HG02678 (cell line): ENCODE measurements at regions not wholly inside any gene's neighbourhood (a gene's known extent, or its start where the extent isn't known, plus 50 kb on each side); places are given as distances from the start of the nearest gene placed in this dataset.
A peak's percentile ranks its signal among the peaks of the same experiment; 100 is the strongest.
"Not testable (repeated sequence)": the region's sequence is repeated elsewhere in the genome, so short reads cannot be mapped to it uniquely, and the experiment has no call there.

Experiments used
- ATAC-seq: cut with Tn5 transposase; IDR thresholded peaks from one replicate; pipeline ENCODE4 v1.9.1; 2021; ENCODE audit warnings: mild to moderate bottlenecking, moderate library complexity; ENCODE audit not compliant: unreplicated experiment

DNA sequence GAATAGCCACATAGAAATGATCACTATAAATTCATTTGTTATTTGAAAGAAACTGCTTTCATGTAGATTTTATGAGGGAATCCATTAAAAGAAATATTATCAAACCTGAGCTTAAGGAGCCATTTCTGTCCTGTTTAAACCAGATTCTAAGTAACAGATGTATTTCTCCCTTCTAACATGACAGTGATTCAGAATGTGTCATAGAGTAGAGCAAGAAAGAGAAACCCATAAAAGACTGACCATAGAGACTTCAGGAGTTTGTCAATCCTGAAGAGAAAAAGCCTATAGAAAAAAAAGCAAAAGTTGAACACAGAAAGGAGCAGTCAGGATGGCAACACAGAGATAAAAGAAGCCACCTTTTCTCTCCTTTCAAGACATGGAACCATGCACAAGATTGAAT lies 390.6 kb downstream of the PRIM2 start:
- not testable (repeated sequence) for ATAC-seq

DNA sequence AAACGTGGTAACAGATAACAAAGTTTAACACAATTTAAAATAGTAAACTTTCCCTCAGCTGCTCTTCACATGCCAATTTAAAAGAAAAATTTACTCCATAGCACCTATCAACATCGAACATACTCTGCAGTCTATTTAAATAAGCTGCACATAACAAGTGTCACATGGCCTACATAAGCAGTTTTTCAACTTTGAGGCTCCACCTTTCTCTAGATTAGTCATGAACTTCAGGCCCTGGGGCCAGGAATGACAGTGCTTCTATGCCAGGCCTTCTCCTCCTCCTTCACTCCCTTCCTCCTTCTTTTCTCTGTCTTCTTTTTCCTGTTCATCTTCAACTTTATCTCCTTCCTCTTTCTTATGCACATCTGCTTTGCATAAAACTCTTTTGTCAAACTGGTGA lies 405.1 kb downstream of the PRIM2 start:
- not testable (repeated sequence) for ATAC-seq

DNA sequence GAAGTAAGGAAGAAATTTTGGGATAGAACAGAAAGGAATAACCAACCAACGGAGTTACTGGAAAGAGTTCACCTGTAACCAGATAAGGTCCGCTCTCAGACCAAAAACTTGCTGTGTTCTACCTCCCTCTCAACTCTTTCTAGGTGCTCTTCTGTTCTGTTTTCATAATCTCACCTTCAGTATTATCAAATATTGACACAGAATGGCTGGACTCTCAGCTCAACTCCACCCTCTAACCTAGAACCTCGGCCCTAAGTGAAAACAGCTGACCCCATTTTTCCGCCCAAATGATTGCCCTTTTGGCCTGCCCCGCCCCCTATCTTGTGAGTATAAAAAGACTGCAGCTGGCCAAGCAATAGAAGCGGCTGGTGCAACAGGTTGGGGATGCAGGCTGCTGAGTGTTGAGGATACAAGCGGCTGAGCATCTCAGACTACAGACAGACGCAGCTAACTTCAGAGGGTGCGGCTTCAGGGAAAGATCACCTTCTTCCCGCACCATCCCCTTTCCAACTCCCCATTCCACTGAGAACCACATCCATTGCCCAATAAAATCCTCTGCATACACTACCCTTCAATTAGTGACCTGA lies 406.5 kb downstream of the PRIM2 start:
- not testable (repeated sequence) for ATAC-seq

DNA sequence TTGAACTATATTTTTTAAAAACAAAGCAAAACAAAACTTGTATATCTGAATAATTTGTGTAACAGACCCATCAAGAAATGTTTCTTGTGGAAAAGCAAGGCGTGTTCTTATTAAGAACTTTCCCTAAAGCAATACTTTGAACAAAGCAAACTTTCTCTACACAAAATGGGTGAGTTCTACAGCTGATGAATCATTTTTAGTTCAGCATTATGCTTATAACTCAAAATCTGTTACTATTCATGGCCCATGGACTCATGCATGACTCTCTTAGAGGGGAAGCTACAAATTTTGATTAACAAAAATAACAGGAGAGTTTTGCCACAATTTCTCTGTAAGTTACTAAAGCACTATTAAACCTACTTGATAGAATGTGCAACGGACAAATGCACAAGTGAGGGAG lies 412.0 kb downstream of the PRIM2 start:
- not testable (repeated sequence) for ATAC-seq

DNA sequence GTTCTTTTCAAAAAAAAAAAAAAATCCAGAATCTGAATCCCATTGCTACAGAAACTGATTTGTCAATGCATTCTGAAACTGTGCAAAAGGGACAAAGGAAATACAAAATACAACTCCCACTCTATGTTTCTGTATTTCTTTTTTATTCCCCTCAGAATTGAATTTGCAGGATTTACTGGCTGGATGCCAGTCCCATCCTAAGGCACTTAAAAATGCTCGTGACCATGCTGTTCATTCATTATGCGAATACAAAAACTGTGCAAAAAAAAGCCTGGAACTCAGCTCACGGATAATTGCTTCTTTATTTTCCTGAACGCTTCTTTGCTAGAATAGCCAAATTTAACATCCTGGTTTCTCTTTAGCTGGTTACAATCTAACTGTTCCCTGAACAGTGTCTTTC lies 413.3 kb downstream of the PRIM2 start:
- ATAC-seq: not testable (repeated sequence)

DNA sequence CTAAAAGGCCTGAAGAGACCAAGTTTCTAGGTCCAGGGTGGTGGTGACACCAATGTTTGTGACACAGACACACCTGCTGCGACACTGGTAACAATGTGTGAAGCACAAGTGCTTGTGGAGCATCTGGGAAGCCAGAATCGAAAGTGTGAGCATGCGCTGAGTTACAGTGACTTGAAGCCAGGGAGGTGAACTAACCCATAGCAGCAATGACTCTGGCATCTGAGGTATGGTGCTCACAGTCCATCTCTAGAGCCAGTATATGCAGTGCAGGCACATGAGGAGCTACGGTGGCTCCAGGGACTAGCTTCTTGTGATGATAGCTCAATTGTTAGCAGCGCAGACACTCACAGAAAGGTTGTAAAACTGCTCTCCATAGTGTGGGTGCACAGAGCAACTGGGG lies 430.3 kb downstream of the PRIM2 start:
- not testable (repeated sequence) for ATAC-seq

DNA sequence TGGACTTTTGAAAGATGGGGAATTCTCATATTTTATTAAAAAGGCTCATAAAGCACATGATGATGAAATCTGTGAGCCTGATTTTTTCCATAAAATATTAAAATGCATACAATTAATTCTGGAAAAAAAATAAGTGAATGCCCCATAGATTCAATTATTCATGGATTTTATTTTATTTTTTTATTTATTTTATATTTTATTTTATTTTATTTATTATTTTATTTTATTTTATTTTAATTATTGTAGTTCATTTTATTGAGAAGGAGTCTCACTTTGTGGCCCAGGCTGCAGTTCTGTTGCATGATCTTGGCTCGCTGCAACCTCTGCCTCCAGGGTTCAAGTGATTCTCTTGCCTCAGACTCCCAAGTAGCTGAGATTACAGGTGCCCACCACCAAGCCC lies 442.4 kb downstream of the PRIM2 start:
- not testable (repeated sequence) for ATAC-seq

DNA sequence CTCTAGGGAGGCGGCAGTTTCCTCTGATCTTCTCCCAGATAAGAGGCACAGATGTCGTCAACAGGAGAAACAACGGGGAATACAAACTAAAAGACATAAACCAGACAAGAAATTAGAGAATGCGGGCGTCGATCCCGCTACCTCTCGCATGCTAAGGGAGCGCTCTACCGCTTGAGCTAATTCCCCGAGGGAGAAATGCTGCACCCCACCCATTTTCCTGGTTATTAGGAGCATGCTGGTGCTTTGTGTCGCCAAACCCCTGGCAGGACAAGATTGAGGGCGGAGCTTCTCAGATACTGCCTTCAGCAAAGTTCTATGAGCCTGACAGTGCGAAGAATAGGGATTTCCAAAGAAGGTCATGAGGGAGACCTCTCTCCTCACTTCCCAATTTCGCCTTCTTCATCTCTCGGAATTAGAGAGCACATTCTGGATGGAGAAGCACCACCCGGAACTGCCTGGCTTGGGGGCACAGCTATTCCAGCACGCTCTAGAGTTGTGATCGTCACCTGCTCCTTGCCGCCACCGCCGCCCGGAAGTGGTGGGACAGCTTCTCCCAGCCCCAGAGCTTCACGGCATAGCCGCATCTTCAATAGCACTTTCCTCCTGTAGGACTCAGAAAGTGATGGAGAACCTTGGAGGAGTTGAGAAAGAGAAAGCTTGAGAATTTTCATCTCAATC lies 475.4 kb downstream of the PRIM2 start:
- peak; percentile 74 for ATAC-seq

DNA sequence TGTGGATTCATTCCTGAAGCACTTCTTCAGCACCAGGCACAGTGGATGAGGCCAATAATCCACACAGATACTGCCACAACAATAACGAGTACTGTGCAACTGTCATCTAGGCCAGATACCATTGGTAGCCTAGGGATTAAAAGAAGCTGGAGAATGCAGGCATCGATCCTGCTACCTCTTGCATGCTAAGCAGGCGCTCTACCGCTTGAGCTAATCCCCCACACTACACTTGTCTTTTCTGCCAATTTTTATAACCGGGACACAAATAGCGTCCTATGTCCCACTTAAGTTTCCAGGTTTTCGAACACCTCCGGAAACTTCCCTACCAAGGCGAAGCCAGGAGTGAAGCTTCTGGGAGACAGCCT lies 475.9 kb downstream of the PRIM2 start:
- ATAC-seq: peak; percentile 10

DNA sequence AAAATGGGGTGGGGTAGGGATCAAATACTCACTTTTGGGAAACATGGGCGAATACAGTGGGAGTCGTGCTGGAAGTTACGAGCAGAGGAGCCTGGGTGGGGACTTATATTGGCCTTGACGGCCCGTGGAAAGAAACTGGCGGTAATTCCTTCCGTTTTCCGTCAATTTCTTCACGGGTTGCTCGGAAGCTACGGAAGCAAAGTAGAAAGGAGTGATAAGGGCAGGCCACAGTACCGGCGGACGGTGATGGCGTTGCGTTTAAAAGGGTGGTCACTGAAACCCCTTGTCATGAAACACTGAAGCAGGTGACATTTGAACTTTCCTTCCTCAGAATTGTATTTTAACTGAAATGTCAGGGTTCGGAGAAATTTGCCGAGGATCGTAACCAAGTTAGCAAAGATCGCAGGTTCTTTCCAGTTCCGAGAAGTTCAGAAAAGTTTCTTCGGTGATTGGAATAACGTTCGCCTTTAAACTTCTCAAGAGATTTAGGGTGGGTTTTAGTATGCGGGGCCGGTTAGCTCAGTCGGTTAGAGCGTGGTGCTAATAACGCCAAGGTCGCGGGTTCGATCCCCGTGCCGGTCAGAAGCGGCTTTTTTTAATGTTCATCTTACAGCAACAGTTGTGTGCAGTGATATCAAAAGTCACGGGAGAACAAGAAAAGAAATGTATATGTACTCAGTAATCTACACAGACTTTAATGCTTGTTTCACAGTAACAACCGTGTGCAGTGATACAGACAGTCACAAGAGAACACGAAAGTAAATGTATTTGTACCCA lies 482.5 kb downstream of the PRIM2 start:
- ATAC-seq: not testable (repeated sequence)

DNA sequence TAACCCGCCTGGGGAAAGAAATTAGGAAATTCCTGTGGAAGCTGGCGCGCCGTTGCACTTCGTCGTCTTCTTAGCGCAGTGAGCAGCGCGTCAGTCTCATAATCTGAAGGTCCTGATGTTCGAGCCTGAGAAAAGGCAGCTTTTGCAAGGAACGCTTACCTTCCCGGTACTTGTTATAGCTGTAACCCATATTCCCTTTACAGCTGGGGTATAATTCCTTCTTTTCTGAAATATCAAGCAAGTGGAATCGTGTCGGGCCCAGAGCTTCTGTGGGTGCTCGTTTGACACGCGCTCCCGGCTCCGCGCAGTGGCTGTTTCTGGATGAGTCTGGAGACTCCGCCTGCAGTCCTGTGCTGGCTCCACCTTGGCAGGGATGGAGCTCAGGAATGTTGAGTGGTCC lies 491.2 kb downstream of the PRIM2 start:
- ATAC-seq: not testable (repeated sequence)

DNA sequence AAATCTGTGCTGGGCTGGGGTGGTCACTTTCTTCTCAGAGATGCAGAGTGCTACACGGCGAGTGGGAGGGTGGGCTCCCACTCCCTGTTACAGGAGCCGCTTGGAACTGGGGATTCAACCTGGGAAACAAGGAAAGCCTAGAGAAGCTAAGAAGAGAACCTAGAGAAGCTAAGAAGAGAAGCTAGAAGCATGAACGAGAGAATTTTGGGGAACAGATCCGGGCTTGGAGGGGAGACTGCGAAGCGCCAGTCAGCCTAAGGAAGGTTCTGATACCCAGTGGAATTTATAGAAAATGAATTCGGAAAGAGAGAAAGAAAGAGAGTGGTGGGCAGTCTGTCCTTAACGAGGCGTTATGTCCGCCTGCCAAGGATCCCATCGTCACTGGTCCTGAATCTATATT lies 492.0 kb downstream of the PRIM2 start:
- ATAC-seq: not testable (repeated sequence)

DNA sequence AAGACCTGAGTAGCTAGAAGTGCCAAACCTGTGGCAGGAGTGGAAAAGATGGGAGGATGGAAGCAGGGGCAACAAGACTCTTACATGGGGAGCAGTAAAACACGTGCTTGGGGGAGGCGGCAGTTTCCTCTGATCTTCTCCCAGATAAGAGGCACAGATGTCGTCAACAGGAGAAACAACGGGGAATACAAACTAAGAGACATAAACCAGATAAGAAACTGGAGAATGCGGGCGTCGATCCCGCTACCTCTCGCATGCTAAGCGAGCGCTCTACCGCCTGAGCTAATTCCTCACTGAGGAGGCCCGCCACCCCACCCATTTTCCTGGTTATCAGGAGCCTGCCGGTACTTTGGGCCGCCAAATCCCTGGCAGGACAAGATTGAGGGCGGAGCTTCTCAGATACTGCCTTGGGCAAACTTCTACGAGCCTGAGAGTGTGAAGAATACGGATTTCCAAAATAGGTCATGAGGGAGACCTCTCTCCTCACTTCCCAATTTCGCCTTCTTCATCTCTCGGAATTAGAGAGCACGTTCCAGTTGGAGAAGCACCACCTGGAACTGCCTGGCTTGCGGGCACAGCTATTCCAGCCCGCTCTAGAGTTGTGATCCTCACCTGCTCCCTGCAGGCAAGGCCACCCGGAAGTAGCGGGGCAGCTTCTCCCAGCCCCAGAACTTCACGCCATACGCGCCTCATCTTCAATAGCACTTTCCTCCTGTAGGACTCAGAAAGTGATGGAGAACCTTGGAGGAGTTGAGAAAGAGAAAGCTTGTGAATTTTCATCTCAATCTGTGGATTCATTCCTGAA lies 496.0 kb downstream of the PRIM2 start:
- not testable (repeated sequence) for ATAC-seq

DNA sequence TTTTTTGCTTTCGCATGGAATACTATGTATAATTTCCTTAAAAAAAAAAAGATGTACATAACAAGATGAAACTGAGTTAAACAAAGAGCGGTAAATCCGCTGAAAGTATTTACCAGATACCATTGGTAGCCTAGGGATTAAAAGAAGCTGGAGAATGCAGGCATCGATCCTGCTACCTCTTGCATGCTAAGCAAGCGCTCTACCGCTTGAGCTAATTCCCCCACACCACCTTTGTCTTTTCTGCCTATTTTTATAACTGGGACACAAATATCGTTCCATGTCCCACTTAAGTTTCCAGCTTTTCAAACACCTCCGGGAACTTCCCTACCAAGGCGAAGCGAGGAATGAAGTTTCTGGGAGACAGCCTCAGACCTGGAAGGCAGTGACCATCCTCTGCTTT lies 498.4 kb downstream of the PRIM2 start:
- not testable (repeated sequence) for ATAC-seq

DNA sequence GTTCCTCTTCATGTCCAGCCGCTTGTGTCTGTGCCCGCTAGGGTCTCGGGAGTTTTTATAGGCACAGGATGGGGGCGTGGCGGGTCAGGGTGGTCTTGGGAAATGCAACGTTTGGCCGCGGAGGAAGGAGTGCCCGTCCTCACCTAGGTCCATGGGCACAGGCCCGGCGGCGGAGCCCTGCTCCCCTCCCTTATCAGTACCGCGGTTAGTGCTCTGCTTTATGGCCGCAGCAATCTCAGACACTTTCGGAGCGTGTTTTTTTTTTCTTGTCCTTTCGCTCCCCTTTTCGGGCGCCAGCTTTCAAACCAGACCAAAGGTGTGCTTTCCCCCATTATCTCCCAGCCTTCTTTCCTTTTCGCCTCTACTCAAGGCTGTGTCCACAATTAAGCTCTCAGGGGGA lies 503.9 kb downstream of the PRIM2 start:
- ATAC-seq: not testable (repeated sequence)

DNA sequence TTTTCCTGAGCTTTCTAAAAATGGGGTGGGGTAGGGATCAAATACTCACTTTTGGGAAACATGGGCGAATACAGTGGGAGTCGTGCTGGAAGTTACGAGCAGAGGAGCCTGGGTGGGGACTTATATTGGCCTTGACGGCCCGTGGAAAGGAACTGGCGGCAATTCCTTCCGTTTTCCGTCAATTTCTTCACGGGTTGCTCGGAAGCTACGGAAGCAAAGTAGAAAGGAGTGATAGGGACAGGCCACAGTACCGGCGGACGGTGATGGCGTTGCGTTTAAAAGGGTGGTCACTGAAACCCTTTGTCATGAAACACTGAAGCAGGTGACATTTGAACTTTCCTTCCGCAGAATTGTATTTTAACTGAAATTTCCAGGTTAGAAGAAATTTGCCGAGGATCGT lies 505.0 kb downstream of the PRIM2 start:
- not testable (repeated sequence) for ATAC-seq

DNA sequence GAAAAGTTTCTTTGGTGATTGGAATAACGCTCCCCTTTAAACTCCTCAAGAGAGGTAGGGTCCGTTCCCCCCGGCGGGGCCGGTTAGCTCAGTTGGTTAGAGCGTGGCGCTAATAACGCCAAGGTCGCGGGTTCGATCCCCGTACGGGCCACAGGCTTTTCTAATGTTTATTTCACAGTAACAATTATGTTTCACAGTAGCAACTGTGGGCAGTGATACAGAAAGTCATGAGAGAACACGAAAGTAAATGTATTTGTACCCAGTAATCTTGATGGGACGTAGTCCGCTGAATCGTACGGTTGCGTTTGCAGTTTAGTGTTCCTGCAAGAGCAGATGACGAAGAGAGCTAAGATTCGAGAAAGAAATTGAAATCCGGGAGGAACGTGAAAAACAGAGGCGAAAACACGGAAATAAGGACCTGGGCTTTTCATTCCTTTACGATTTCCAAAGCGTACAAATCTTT lies 505.5 kb downstream of the PRIM2 start:
- ATAC-seq: no peak

DNA sequence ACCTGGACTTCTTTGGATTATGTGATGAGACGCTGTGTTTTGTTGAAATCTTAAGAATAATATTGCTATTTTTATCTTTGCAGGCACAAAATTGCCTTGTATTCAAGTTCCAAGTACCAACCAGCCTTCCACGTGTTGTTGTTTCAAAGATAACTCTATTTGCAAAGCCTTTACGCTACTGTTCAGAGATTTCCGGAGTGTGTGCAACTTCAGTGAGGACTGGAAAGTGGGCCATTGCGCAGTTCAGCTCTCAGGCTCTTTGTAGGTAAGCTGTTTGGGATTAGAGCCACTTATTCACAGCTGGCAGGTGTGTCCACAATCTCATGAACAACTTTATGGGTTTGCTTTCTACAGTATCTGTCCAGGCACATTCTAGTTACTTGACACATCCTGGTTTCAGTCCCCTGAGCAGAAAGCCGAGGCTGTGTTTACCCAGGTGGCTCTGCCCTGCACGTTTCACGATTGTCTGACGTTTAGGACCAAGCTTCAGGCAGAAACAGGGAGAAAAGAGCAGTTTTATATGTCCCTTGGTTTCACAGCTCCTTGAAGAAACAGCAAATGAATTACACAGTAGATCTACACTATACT lies 520.3 kb downstream of the PRIM2 start:
- ATAC-seq: not testable (repeated sequence)

DNA sequence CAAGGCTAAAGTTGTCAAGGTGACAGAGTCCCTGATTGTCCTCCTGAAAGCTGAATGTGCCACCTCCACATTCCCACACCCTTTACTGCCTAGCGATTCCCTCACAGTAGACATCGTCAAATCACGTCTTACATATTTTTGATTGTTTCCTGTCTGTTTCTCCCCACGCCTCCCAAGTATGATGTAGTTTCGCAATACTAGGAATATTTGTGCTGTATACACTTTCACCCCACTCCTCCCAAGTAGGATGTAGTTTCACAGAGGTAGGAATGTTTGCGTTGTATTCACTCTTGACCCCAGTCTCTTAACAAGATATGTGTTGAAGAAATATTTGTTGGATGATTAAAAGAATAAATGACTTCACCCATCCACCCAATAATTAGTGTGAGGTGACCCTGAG lies 524.1 kb downstream of the PRIM2 start:
- ATAC-seq: not testable (repeated sequence)

DNA sequence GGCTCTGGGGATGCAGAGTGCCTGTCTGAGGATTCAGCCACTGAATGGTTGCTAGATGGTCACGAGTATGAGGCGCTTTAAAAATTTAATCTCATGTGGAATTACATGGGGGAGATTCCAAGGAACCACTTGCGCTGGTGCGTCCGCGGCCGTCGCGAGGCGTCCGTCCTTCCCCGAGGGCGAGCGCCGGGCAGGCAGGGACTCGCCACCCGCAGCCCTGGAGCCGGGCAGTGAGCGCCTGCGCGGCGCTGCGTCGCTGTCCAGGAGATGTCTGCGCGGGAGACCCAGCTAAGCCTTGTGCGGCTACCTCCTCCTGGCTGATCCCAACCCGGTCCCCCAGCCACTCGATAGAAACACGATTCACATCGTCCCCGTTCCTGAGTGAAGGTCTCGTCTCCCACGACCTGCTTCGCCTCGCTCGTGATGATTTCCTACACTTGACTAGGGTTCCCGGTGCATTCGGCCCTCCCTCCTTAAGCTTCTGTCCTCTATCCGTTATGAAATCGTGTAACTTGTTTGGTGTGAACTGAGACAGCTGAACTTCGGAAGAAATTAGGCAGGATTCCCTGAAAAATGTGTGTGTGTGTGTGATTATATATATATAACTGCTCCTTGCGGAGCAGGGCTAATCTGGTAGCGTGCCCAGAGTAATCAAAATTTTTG lies 536.4 kb downstream of the PRIM2 start:
- ATAC-seq: not testable (repeated sequence)
